Spleen (tissue), 11 donors: ENCODE measurements at regions not wholly inside any gene's neighbourhood (a gene's known extent, or its start where the extent isn't known, plus 50 kb on each side); places are given as distances from the start of the nearest gene placed in this dataset.

Experiments used
- DNase-seq: peaks from one replicate; pipeline ENCODE4 v3.0.0-alpha.2; 2020
- H3K27ac ChIP-seq, 8 donors: fragments of 200-600 bp; sonication (generic) in 7 of 8; 1 replicate in 4 of 8; 2 replicates in 4 of 8; pipeline versions ENCODE4 v1.5.0 to v1.8.0; 2016 to 2021; ENCODE audit warnings: inconsistent platforms in 4 of 8, mild to moderate bottlenecking in 4 of 8, moderate library complexity in 1 of 8
- H3K27me3 ChIP-seq, 7 donors: fragments of 200-600 bp; sonication (generic) in 6 of 7; replicated peaks in 1 of 7; 1 replicate in 4 of 7; 2 replicates in 3 of 7; pipeline versions ENCODE4 v1.5.0 to v1.8.0; 2016 to 2021; ENCODE audit warnings: inconsistent platforms in 3 of 7, mild to moderate bottlenecking in 1 of 7
- H3K36me3 ChIP-seq, 6 donors: fragments of 200-600 bp; sonication (generic) in 5 of 6; 1 replicate in 4 of 6; 2 replicates in 2 of 6; pipeline versions ENCODE4 v1.5.0 to v1.8.0; 2016 to 2021; ENCODE audit warnings: inconsistent platforms in 2 of 6
- H3K4me1 ChIP-seq, 6 donors: fragments of 200-600 bp; sonication (generic) in 5 of 6; 1 replicate in 3 of 6; 2 replicates in 3 of 6; pipeline versions ENCODE4 v1.5.0 to v1.8.0; 2016 to 2021; ENCODE audit warnings: inconsistent platforms in 3 of 6
- H3K4me3 ChIP-seq, 8 donors: fragments of 200-600 bp; sonication (generic) in 7 of 8; 1 replicate in 4 of 8; 2 replicates in 4 of 8; pipeline versions ENCODE4 v1.5.0 to v1.8.0; 2016 to 2021; ENCODE audit warnings: inconsistent platforms in 4 of 8, mild to moderate bottlenecking in 4 of 8, moderate library complexity in 2 of 8
- H3K9me3 ChIP-seq, 8 donors: fragments of 200-600 bp; sonication (generic) in 7 of 8; 1 replicate in 4 of 8; 2 replicates in 4 of 8; pipeline versions ENCODE4 v1.5.0 to v1.8.0; 2016 to 2021; ENCODE audit warnings: inconsistent platforms in 4 of 8
- POLR2A ChIP-seq, 3 donors: fragments of 450-650 bp; IDR thresholded peaks; one replicate each; pipeline ENCODE4 v1.5.1; 2017; ENCODE audit warnings: antibody characterized with exemption in 3 of 3, mild to moderate bottlenecking in 1 of 3
- POLR2AphosphoS5 ChIP-seq, 3 donors: sonication (generic); formaldehyde crosslinking; IDR thresholded peaks; one replicate each; pipeline ENCODE4 v1.5.1; 2017; ENCODE audit warnings: antibody characterized with exemption in 3 of 3
- WGBS, 5 donors: extraction: QIAGEN DNeasy Blood & Tissue Kit in 3 of 5; methylation state at CpG; one replicate each; pipeline versions ENCODE4 v1.1.5 to v1.1.7; 2013 to 2018; 5-methylcytosine and 5-hydroxymethylcytosine counted together
- intact Hi-C: fragments of 100-400 bp; cut with DNase I; formaldehyde crosslinking; loops from one replicate; pipeline ENCODE4 v1.15.0; 2023; ENCODE audit warnings: low total_unique reads
- TF ChIP-seq, protein P1 (sequence below), 11 experiments: fragments of 200-600 bp in 7 of 11; fragments of 450-650 bp in 4 of 11; sonication (generic) in 4 of 11; IDR thresholded peaks in 8 of 11; conservative IDR thresholded peaks in 3 of 11; 1 replicate in 7 of 11; 2 replicates in 4 of 11; pipeline versions ENCODE4 v1.4.0 to v1.8.0; 2016 to 2021; ENCODE audit warnings: antibody characterized with exemption in 11 of 11, inconsistent platforms in 4 of 11, mild to moderate bottlenecking in 1 of 11
- donor health status: healthy with polysubstance abuse.
- donor health status: DM: no; HTN: no; CAD: no; lungs with moderate emphysema.
- donor health status: DM: no; HTN: no; CAD: no.
- donor health status: Bipolar disorder and iron deficiency.
- donor health status: healthy.
- donor health status: DM: no; HTN: no; CAD: no.
- donor health status: DM: yes; HTN: yes; CAD: no.

DNA sequence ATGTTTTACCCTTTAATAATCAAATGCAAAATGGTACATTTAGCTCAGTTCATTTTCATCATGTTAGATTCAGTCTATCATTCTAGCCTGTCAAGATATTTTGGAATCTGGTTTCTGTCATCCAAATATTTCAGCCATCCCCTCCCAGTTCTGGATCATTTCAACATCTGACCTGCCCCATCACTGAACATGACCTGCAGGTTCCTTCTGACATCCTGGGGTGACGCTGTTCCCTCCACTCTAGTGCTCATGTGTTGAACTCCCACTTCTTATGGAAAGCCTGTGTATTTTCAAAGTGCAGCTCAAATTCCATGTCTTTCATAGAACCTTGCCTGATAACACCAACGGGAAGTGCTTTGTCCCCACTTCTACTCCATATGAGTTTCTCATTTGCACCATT is 320.0 kb upstream of the TNP1 start:
- DNase-seq = no peak
- Histone ChIP-seq H3K9me3 (peaks cover 0 to 14% (median 0%) of the 10 kb centered on the region in 8 donors), H3K27me3 (no peaks in the 10 kb centered on the region), H3K36me3 (no peaks in the 10 kb centered on the region), H3K27ac (no peak overlapping the region), H3K4me1 (peaks cover 0 to 9% (median 0%) of the 10 kb centered on the region in 6 donors), H3K4me3 (no peak overlapping the region)
- TF ChIP-seq POLR2AphosphoS5 (IDR thresholded peaks at IDR 0.05) = no peak
- intact Hi-C loops = no loop called here
- 69 to 82% (median 79%) methylated on average over 2 of the region's 2 CpGs for WGBS, 5 donors

DNA sequence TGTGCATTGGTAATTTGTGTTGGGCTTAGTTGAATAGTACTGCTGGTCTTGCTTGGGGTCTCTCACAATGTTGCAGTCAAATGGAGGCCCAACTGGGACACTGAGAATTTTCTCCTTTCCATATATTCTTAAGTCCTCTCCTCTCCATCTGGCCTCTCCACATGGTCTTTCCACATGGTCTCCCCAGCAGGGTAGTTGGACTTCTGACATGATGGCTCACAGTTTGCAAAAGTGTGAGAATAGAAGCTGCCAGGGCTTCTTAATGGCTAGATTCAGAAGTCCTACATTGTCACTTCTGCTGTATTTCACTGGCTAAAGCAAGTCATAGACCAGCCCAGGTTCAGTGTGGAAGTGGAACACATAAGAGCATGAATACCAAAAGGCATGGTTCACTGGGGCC is 318.5 kb upstream of the TNP1 start:
- Histone ChIP-seq H3K27ac (no peak overlapping the region), H3K36me3 (no peaks in the 10 kb centered on the region), H3K27me3 (no peaks in the 10 kb centered on the region), H3K9me3 (peaks cover 0 to 14% (median 0%) of the 10 kb centered on the region in 8 donors), H3K4me1 (peaks cover 0 to 9% (median 0%) of the 10 kb centered on the region in 6 donors), H3K4me3 (no peak overlapping the region)
- intact Hi-C loops = no loop called here
- DNase-seq = no peak
- TF ChIP-seq POLR2AphosphoS5 (IDR thresholded peaks at IDR 0.05) (no peak), POLR2A (IDR thresholded peaks at IDR 0.05) (no peak)
- TF ChIP-seq, protein P1, sequence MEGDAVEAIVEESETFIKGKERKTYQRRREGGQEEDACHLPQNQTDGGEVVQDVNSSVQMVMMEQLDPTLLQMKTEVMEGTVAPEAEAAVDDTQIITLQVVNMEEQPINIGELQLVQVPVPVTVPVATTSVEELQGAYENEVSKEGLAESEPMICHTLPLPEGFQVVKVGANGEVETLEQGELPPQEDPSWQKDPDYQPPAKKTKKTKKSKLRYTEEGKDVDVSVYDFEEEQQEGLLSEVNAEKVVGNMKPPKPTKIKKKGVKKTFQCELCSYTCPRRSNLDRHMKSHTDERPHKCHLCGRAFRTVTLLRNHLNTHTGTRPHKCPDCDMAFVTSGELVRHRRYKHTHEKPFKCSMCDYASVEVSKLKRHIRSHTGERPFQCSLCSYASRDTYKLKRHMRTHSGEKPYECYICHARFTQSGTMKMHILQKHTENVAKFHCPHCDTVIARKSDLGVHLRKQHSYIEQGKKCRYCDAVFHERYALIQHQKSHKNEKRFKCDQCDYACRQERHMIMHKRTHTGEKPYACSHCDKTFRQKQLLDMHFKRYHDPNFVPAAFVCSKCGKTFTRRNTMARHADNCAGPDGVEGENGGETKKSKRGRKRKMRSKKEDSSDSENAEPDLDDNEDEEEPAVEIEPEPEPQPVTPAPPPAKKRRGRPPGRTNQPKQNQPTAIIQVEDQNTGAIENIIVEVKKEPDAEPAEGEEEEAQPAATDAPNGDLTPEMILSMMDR (IDR thresholded peaks at IDR 0.05 in 8 of 11, conservative IDR thresholded peaks at IDR 0.05 in 3 of 11) = no peak

DNA sequence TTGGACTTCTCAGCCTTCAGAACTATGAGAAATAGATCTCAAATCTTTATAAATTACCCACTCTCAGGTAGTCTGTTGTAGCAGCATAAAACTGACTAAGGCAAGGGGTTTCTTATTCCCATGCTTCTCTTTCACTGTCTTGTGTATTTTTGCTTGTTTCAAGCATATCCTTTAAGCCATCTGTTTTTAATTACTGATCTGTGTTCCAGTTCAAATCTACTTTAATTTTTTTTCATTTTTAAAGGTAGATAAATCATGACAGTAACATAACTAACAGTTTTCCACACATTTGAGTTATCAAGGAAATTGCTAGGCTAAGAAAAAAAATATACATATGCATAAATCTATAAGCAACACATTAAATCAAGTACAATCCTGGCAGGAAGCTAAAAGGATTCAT is 317.9 kb upstream of the TNP1 start:
- H3K27me3 ChIP-seq = no peaks in the 10 kb centered on the region
- no peak overlapping the region for H3K4me3 ChIP-seq
- intact Hi-C loops = no loop called here
- no peak for DNase-seq
- peaks cover 0 to 14% (median 0%) of the 10 kb centered on the region in 8 donors for H3K9me3 ChIP-seq
- H3K27ac ChIP-seq = no peak overlapping the region
- H3K36me3 ChIP-seq = no peaks in the 10 kb centered on the region
- peaks cover 0 to 8% (median 0%) of the 10 kb centered on the region in 6 donors for H3K4me1 ChIP-seq
- TF ChIP-seq, protein P1 (IDR thresholded peaks at IDR 0.05 in 8 of 11, conservative IDR thresholded peaks at IDR 0.05 in 3 of 11) = no peak
- TF ChIP-seq POLR2A (IDR thresholded peaks at IDR 0.05) = no peak
- no peak for TF ChIP-seq POLR2AphosphoS5 (IDR thresholded peaks at IDR 0.05)

- no peak overlapping the region for H3K27ac ChIP-seq
- no peak for DNase-seq
- H3K27me3 ChIP-seq = peaks cover 0 to 8% (median 0%) of the 10 kb centered on the region in 7 donors
- TF ChIP-seq POLR2AphosphoS5 (IDR thresholded peaks at IDR 0.05) (no peak), POLR2A (IDR thresholded peaks at IDR 0.05) (no peak)
- TF ChIP-seq, protein P1 (IDR thresholded peaks at IDR 0.05 in 8 of 11, conservative IDR thresholded peaks at IDR 0.05 in 3 of 11) = no peak
- peaks cover 0 to 18% (median 3%) of the 10 kb centered on the region in 8 donors for H3K9me3 ChIP-seq
- no peak overlapping the region for H3K4me3 ChIP-seq
- intact Hi-C loops = no loop called here
- no peaks in the 10 kb centered on the region for H3K4me1 ChIP-seq
- no peaks in the 10 kb centered on the region for H3K36me3 ChIP-seq
Observed at GRCh38 chr2:217171874-217172273, 312.0 kb upstream of the TNP1 start.

GRCh38 chr2:217168496-217168895 is 308.6 kb upstream of the TNP1 start:
- H3K4me3 ChIP-seq = no peak overlapping the region
- no peaks in the 10 kb centered on the region for H3K36me3 ChIP-seq
- H3K27ac ChIP-seq = no peak overlapping the region
- DNase-seq = no peak
- intact Hi-C loops = loop anchor here (10.0 kb wide), 1 partner anchor 474 kb away; the partner anchor contains the start of gene IGFBP5
- peaks cover 0 to 6% (median 0%) of the 10 kb centered on the region in 8 donors for H3K9me3 ChIP-seq
- H3K27me3 ChIP-seq = peaks cover 0 to 8% (median 0%) of the 10 kb centered on the region in 7 donors
- no peaks in the 10 kb centered on the region for H3K4me1 ChIP-seq
- TF ChIP-seq, protein P1 (IDR thresholded peaks at IDR 0.05 in 8 of 11, conservative IDR thresholded peaks at IDR 0.05 in 3 of 11) = no peak
- TF ChIP-seq POLR2AphosphoS5 (IDR thresholded peaks at IDR 0.05) = no peak
- TF ChIP-seq POLR2A (IDR thresholded peaks at IDR 0.05) = no peak
- WGBS, 5 donors = 76 to 89% (median 82%) methylated on average over 1 of the region's 1 CpG
